ENCODE measurements at regions not wholly inside any gene's neighbourhood (a gene's known extent, or its start where the extent isn't known, plus 50 kb on each side); places are given as distances from the start of the nearest gene placed in this dataset.
"Not testable (repeated sequence)": the region's sequence is repeated elsewhere in the genome, so short reads cannot be mapped to it uniquely, and the experiment has no call there.

DNA sequence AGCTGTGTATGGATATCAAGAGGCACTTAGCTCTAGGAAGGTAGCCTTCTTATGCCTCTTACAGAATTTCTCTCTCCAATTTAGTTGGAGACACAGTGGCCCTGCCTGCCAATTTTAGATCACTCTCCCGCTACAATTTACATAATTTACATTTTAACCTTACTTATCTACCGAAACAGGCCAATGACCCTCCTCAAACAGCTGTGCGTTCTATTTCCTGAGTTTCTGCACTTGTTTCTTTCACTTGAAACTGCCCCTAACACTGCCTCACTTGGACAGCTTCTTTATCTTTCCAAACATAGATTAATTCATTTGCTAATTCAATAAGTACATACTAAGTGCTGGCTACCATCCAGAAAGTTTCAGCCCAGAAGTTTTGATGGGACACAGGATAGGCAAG lies 52.9 kb upstream of the HDDC2 start:
- DNase-seq: no peak

DNA sequence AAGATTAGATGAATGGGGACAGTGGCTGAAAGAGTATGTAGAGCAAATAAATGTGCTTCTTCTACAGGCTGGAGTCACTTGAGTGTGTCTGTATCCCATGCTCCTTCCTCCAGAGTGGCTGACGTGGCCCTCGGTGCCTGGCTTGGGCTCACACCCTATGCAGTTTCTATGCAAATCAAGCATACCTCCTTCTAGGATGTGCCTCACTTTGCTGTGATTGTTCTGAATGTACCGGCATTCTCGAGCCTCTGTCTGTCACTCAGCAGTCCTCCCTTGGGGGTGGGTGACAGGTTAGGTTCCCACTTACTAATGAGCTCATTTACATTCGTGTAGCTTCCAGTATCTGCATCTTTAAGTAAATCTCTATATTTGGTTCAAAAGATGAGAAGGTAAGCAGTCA lies 55.1 kb upstream of the HDDC2 start:
- no peak for DNase-seq

DNA sequence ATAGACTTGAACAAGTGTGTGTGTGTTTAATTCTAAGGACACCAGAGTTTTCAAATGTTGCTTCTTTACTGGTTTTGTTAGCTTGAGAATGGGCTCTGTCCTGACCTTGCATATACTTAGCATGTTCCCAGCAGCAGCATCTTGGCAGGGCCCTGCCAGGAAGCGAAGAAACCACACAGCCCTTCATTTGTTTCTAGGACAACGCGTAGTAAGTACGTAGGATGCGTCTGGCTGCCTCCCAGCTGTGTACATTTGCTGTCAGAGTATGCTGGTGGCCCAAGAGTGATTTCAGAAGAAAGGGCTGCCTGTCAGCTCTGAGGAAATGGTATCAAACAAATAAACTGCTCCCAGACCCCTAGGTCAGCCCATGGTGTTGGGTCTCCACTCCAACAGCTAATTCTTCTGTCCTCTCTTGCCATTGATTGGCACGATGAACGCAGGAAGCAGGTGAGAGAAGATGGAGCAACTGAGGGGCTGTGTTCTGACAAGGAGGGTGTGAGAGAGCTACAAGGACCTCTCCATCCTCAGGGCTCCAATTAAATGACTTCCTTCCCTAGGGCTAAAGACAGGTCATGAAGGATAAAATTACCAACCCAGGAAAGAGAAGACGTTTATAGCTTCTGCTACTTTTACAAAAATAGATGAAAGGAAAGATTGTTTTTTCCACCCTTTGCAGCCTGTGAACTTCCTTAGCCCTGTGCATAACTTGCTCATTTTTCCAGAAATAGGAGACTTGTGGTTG lies 55.9 kb upstream of the HDDC2 start:
- peak; percentile 76 for DNase-seq

DNA sequence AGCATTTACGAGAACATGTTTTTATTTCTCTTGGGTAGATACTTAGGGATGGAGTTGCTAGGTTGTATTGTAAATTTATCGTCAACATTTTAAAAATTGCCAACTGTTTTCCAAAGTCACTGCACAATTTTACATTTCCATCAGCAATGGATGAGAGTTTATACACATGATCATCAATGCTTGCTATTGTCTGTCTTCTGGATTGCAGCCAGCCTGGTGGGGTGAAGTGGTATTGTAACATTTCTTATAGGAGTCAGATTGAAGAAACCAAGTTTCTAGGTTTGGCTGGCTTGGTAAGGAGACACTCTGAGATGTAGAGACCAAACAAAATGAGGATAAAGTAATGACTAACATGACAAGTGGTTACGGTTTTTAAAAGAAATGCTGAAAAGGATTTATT lies 57.1 kb upstream of the HDDC2 start:
- no peak for DNase-seq

DNA sequence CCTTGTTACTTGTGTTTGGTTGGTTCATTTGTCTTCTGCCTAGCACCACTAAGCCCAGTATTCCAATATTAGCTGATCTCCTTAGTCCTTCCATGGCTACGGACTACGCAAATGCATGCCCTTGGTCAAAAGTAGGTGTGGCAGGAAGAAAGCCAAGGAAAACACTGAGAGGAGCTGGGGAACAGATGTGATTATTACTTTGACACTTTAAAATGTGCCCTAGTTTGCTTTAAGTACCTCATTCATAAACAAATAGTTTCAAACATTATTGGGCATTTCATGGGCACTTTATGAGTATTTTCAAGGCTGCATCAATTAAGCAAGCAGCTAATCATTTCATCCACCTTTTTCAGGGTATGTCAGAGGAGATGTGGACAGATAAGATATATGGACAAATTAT lies 60.1 kb upstream of the HDDC2 start:
- no peak for DNase-seq

DNA sequence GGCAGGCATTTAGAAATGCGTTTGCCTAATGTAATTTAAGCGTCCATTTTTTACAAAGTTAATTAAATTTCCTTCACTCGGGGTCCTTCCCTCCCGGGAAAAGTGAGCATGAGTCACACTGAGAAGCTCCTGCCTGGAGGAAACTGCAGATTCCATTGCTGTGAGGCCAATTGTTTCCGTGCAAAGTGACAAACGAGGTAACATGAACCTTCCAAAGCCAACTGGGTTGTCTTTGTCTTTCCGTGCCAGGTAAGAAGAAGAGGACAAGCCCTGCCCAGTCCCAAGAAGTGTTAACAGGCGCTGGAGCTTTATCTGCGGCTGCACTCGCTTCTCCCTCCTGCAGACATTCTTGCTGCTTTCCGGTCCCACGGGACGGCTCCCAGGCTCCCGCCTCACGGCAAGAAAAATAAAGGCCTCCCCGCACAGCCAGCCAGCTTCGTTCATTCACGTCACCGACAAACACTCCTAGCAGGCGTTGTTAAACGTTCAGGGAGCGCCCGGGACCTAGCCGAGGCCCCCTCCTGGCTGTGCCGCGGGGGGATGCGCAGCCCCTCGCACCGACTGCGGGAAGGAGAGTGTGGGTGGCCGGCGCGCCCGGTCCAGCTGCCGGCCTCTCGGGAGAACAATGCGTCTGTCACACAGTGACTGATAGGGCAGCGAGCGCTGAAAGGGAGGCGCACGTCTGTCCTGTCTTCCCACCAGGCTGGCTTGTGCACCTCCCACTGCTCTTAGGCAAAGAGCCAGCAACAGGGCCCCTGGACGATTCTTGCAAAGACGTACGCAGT lies 61.5 kb upstream of the HDDC2 start:
- DNase-seq: peak; percentile 75

DNA sequence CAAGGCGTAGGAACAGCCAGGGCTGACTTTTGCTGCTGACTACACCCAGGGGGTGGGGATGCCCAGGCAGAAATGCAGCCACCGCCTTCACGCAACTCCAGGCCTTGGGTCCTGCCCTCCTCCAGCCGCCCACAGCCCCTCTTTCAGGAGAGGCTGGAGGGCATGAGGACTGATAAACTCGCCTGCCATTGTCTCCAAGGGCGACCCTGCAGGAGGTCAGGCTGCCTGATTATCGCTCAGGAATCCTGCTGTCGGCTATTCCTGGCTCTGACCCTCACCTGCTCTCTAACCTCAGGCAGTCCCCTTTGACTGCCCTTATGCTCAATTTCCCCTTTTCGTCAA lies 62.0 kb upstream of the HDDC2 start:
- no peak for DNase-seq

DNA sequence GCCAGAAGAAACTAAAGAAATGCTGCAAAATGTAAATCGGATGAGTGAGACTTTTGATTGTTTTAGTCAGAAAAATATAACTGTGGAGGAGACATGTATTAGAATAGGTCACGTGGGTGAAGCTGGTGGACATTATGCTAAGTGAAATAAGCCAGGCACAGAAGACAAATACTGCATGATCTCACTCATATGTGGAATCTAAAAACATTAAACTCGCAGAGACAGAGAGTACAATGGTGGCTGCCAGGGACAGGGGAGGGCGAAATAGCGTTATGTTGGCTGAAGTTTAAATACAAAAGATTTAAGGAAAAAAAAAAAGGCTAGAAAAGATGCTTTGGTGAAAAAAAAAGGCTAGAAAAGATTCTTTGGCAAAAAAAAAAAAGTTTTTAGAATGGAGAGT lies 63.5 kb upstream of the HDDC2 start:
- no peak for DNase-seq

DNA sequence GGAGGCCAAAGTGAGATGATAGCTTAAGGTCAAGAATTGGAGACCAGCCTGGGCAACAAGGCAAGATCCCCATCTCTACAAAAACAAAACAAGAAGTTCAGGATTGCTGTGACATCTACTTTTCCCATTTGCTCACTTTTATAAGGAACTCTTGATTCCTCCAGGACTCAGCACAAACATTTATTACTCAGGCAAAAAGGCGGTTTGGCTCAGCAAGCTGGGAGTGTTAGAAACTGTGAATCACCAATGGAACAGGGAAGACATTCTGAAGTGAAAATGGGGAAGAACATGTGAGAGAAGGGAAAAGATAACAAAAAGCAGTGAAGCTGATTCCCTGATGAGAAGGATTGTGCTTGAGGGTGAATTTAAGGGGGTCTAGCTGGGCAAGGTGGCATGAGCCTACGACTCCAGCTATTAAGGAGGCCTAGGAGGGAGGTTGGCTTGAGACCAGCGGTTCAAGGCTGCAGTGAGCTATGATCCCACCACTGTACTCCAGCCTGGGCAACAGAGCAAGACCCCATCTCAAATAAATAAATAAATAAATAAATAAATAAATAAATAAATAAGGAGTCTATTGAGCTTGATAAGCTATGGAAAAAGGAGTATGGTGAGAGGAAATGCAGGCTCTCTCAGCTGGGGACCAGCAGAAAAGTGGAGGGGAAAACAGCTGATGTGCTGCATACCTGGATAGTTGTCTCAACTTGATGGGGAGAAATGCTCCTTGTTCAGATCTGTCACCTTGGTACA lies 65.4 kb upstream of the HDDC2 start:
- no peak for DNase-seq

DNA sequence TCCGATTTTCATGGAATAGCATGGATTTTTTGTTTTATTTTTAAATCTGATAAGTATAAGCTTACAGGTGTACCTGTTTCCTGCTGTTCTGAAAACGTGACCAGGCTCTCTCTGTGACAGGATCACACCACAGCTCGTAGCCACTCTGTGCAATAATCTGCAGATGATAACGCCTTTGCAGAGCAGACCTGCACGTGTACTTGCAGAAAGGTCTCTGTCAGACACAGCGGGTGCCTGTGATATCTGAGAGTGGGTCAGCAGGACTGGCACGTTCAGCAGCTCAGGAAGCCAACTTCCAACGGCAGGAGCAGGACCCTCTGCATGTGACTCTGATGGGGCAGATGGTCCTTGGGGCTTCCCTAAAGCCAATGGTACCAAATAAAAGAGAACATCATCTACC lies 68.6 kb upstream of the HDDC2 start:
- no peak for DNase-seq

DNA sequence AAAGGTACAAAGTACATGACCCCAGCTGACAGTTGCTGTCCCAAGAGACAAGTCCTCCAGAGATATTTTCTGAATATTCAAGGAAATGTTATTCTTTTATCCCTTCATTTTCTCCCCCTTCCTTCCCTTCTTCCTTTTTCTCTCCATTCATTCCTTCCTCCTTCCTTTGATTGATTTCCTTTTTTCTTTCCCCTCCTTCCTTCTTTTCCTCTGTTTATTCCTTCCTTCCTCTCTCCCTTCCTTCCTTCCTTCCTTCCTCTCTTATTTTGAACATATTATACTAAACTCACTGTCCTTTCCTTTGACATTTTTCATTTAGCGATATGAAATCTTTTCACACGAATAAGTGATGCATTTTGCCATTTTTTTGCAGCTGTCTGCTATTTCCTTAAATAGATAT lies 73.2 kb upstream of the HDDC2 start:
- DNase-seq: no peak

DNA sequence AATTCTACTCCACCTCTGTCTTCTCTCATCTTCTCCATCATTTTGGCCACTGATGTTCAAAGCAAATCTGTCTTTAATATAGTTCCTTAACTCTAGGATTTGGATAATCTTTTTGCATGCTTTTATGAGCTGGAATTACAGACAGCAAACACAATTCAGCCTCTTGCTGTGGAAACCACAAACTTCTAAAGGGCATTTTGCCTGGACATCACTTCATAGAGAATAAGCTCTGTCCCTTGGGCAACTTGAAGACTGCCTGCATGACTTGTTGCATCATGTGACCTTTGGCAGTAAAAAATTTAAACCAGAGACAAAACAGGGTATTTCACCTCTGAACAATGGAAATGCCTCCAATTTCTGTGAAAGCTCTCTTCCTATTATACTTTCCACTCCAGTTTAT lies 74.1 kb upstream of the HDDC2 start:
- DNase-seq: no peak

DNA sequence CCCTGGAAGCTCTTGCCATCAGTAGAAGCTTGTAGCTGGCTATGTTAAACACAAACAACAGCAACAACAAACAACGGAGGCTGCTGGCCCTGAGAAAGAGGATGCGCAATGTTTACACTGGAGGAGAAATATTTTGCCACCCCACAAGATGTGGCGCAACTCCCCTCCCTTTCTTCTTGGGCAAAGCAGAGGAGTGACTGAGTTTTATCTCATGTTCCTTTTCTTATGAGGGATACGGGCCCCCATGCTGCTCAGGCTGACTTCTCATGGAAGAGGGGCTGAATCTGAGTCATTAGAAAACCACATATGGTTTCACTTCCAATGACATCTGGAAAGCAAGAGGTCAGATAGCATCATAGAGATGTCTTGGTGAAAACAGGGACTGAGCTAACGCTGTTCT lies 75.9 kb upstream of the HDDC2 start:
- no peak for DNase-seq

DNA sequence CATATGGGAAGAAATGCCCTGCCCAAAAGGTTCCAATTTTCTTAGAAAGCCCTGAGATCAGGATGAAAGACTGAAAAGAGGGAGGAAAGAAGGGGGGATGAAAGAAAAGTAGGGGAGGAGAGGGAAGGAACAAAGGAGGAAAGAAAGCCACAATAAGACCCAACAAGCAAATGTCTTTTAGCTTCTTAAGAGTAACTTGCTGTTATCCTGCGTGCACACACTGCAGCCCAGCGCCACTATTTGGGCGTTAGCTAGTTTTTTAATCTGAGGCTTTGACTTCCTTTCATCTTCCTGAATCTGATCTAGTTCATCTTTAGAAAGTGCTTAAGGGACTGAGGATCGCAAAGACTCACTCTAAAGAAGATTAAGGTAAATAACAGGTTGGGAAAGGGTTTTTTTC lies 77.4 kb upstream of the HDDC2 start:
- no peak for DNase-seq

DNA sequence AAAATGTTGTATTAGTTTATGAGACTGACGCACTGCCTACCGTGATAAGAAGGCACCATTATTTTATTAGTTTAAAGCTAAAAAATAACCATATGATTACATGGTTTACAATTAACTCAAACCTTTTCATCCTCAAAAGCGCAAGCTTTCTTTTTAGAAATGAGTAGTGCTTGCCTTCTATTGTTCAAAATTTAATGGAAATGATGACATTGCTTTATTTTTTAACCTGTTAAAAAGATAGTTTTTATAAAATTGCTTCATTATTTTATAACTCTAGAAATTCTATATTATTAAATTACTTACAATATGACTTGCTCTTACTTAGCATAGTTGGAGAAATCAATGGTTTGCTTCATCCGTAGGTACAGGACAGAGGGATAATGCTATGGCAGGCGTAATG lies 78.7 kb upstream of the HDDC2 start:
- DNase-seq: no peak

DNA sequence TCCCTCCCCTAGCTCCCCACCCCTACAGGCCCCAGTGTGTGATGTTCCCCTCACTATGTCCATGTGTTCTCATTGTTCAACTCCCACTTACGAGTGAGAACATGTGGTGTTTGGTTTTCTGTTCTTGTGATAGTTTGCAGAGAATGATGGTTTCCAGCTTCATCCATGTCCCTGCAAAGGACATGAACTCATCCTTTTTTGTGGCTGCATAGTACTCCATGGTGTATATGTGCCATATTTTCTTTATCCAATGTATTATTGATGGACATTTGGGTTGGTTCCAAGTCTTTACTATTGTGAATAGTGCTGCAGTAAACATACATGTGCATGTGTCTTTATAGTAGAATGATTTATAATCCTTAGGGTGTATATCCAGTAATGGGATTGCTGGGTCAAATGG lies 84.6 kb upstream of the HDDC2 start:
- not testable (repeated sequence) for DNase-seq

DNA sequence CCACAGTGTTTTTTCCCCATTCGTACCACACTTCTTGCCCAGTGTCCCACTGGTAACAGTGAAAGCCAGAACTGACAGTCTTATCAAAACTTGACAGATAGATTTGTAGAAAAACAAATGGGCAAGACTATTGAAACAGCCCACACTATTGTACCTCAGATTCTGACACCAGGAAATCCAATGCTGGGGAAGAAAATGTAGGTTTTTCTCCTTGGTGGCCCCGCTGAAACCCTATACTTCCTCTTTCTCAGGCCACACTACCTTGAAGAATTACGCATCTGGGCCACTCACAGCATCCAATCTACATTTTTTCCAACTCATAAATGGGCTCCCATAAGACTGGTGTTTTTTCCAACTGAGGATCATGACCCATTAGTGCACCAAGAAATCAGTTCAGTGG lies 90.9 kb upstream of the HDDC2 start:
- DNase-seq: no peak

DNA sequence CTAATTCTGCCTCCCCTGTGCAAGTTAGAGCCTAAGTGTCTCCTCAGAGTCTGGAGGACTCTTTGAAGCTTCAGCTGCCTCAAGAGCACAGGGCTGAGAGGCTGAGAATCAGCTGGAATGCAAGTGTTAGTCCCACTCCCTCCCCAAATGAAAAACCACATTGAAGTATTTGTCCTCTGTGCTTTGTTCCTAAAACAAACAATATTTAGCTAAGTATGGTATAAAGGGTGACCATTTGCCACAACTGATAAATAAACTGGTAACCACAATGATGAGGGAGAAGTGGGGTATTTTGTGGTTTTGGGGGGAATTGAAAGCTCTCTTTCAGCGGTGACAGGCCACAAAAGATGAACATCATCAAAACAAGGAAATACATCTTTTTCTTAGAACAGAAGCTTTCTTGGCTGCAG lies 91.7 kb upstream of the HDDC2 start:
- no peak for DNase-seq

DNA sequence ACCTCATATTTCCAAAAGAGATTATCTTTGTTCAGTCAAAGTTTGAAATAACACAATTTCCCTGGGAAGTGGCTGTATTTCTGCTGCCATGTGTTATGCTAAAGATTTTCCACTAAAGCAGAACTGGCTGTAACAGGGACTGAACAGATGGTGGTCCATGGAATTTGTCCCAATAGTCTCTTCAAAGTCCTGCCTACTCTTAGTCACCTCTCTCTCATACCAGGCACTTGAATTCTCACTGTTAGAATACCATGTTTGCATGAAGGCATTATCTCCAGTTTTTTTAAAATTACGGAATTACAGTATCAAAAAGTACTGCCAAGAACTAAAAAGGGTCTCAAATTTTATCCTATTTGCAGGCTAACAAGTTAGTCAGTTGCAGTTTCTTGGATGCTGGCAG lies 105.0 kb upstream of the HDDC2 start:
- no peak for DNase-seq

DNA sequence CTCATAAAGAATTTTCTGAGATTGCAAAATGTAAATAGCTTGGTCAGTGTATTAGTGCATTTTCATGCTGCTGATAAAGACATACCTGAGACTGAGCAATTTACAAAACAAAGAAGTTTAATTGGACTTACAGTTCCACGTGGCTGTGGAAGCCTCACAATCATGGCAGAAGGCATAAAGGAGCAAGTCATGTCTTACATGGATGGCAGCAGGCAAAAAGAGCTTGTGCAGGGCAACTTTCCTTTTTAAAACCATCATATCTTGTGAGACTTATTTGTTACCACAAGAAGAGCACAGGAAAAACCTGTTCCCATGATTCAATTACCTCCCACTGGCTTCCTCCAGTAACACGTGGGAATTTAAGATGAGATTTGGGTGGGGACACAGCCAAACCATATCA lies 112.7 kb upstream of the HDDC2 start:
- no peak for DNase-seq

DNA sequence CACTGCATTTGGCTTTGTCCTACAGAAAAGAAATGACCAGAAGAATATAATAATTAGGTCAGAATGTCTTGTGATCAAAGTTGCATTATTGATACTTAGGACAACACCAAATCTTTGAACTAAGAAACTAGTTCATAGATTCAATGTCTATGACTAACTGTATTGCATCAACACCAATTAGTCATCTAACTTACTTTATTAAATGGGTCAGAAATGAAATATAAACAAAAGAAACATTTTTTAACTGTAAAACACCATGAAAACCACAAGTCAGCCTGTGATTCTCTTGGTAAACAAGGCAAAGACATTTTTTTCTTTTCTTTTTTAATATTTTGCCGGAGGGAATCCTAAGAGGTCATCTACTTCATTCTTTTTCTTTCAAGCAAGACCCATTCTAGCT lies 114.1 kb upstream of the HDDC2 start:
- no peak for DNase-seq

DNA sequence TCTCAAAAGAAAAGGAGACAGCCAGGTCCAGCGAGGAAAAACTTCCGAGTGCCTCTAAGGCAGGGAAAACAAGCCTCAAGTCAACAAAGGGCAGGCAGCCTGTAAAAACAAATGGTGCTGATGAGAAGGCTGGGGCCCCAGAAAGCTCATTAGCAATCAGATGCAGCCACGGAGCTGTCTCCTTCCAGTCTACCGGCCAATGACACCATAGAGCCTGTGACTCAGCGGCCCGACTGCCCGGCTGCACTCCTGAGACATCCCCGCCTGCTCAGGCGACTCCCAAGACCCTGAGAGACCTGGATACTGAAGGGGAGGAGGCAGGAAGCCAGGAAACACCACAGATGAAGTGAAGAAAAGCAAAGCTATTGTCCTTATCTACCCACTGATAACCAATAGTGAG lies 120.1 kb upstream of the HDDC2 start:
- no peak for DNase-seq

DNA sequence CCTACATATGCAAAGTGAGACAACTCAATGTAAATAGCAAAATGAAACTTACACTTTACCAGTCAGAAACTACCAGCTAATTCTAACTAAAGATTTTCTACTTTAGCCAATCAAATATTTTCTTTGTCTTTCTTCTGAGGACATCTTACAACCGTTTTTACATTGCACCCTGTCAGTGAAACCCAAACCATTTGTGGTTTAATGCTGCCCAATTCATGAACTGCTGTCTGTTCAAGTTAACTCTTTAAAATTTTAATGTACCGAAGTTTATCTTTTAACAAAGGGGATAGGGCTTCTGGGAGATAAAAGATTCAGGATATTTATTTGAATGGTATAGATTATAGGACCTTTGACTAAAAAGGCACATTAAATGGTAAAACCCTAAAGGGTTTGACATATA lies 121.3 kb upstream of the HDDC2 start:
- no peak for DNase-seq

DNA sequence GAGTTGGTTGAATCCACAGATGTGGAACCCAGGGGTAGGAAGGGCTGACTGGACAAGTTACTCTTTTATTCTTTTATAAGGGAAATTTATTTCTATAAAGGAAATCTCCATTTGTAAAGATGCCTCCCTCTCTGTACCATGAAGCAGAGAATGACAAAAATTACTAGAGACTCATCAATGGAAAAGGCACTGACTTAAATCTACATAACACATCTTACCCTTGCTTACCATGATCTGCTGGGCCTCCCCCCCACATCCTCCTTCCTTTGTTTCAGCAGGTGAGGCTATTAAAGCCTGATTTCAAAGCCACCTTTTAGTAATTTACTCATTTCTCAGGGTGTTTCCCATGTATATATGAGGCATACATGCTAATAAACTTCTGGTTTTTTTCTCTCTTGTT lies 130.2 kb upstream of the HDDC2 start:
- no peak for DNase-seq
